ENCODE measurements at regions not wholly inside any gene's neighbourhood (a gene's known extent, or its start where the extent isn't known, plus 50 kb on each side); places are given as distances from the start of the nearest gene placed in this dataset.

GRCh38 chrX:150223176-150224015 lies 139.7 kb upstream of the MAMLD1 start:
- Mint-ChIP-seq H3K4me3 (ENCODE audit: low read depth, unreplicated experiment) (no peak overlapping the region), H3K27me3 (ENCODE audit: unreplicated experiment) (peaks cover 65% of the 10 kb centered on the region), H3K36me3 (ENCODE audit: insufficient read depth, unreplicated experiment) (no peaks in the 10 kb centered on the region), H3K27ac (ENCODE audit: unreplicated experiment) (no peak overlapping the region), H3K9me3 (ENCODE audit: low read depth, unreplicated experiment) (no peaks in the 10 kb centered on the region), H3K4me1 (ENCODE audit: low read depth, unreplicated experiment) (no peaks in the 10 kb centered on the region)
- no TSS peak for BruUV-seq (replicated peaks)
- intact Hi-C loops (cut with micrococcal nuclease; ENCODE audit: unreplicated experiment): no loop called here
- no peak for DNase-seq
- no peak for TF ChIP-seq CTCF (IDR thresholded peaks at IDR 0.05; ENCODE audit: unreplicated experiment)
- CTCF ChIA-PET: interaction anchor here (0.7 kb wide), 1 partner anchor 284 kb away, joined by 3 read pairs; no protein-coding TSS in a partner anchor

- no peak overlapping the region for H3K27ac Mint-ChIP-seq (ENCODE audit: unreplicated experiment)
- CTCF ChIA-PET: no interaction called here
- peaks cover 73% of the 10 kb centered on the region for H3K27me3 Mint-ChIP-seq (ENCODE audit: unreplicated experiment)
- intact Hi-C loops (cut with micrococcal nuclease; ENCODE audit: unreplicated experiment): no loop called here
- no peak overlapping the region for H3K4me3 Mint-ChIP-seq (ENCODE audit: low read depth, unreplicated experiment)
- BruUV-seq (replicated peaks): no TSS peak
- H3K4me1 Mint-ChIP-seq (ENCODE audit: low read depth, unreplicated experiment): no peaks in the 10 kb centered on the region
- H3K36me3 Mint-ChIP-seq (ENCODE audit: insufficient read depth, unreplicated experiment): no peaks in the 10 kb centered on the region
- no peak for DNase-seq
- TF ChIP-seq CTCF (IDR thresholded peaks at IDR 0.05; ENCODE audit: unreplicated experiment): no peak
- H3K9me3 Mint-ChIP-seq (ENCODE audit: low read depth, unreplicated experiment): no peaks in the 10 kb centered on the region
Observed at GRCh38 chrX:150224676-150225075, 138.4 kb upstream of the MAMLD1 start.

GRCh38 chrX:150225266-150225665 lies 137.9 kb upstream of the MAMLD1 start:
- Mint-ChIP-seq H3K4me3 (ENCODE audit: low read depth, unreplicated experiment) (no peak overlapping the region), H3K27me3 (ENCODE audit: unreplicated experiment) (peaks cover 72% of the 10 kb centered on the region), H3K36me3 (ENCODE audit: insufficient read depth, unreplicated experiment) (no peaks in the 10 kb centered on the region), H3K4me1 (ENCODE audit: low read depth, unreplicated experiment) (no peaks in the 10 kb centered on the region), H3K9me3 (ENCODE audit: low read depth, unreplicated experiment) (no peaks in the 10 kb centered on the region), H3K27ac (ENCODE audit: unreplicated experiment) (no peak overlapping the region)
- CTCF ChIA-PET: no interaction called here
- TF ChIP-seq CTCF (IDR thresholded peaks at IDR 0.05; ENCODE audit: unreplicated experiment): no peak
- intact Hi-C loops (cut with micrococcal nuclease; ENCODE audit: unreplicated experiment): no loop called here
- DNase-seq: no peak
- no TSS peak for BruUV-seq (replicated peaks)

- intact Hi-C loops (cut with micrococcal nuclease; ENCODE audit: unreplicated experiment): no loop called here
- TF ChIP-seq CTCF (IDR thresholded peaks at IDR 0.05; ENCODE audit: unreplicated experiment): no peak
- Mint-ChIP-seq H3K4me1 (ENCODE audit: low read depth, unreplicated experiment) (no peaks in the 10 kb centered on the region), H3K27me3 (ENCODE audit: unreplicated experiment) (peaks cover 67% of the 10 kb centered on the region), H3K36me3 (ENCODE audit: insufficient read depth, unreplicated experiment) (no peaks in the 10 kb centered on the region), H3K27ac (ENCODE audit: unreplicated experiment) (no peak overlapping the region), H3K9me3 (ENCODE audit: low read depth, unreplicated experiment) (no peaks in the 10 kb centered on the region), H3K4me3 (ENCODE audit: low read depth, unreplicated experiment) (no peak overlapping the region)
- no TSS peak for BruUV-seq (replicated peaks)
- CTCF ChIA-PET: no interaction called here
- no peak for DNase-seq
Observed at GRCh38 chrX:150225756-150226155, 137.4 kb upstream of the MAMLD1 start.
